SK-N-SH (cell line): ENCODE measurements at regions not wholly inside any gene's neighbourhood (a gene's known extent, or its start where the extent isn't known, plus 50 kb on each side); places are given as distances from the start of the nearest gene placed in this dataset.

Source experiments
- RAD21 ChIP-seq: IDR thresholded peaks from 2 replicates; pipeline ENCODE4 v1.6.1; 2012; ENCODE audit warnings: mild to moderate bottlenecking, low read length
- RCOR1 ChIP-seq: fragments of 150-350 bp; IDR thresholded peaks from 2 replicates; pipeline ENCODE4 v1.6.1; 2017; ENCODE audit warnings: antibody characterized with exemption, low read length
- RFX5 ChIP-seq: IDR thresholded peaks from 2 replicates; pipeline ENCODE4 v1.6.1; 2012; ENCODE audit warnings: mild to moderate bottlenecking, improper control_type of control experiment, low read length
- SIN3A ChIP-seq: IDR thresholded peaks from 2 replicates; pipeline ENCODE4 v1.6.1; 2012; ENCODE audit warnings: low read depth, mild to moderate bottlenecking, low read length, moderate library complexity, borderline replicate concordance
- TAF1 ChIP-seq: IDR thresholded peaks from 2 replicates; pipeline ENCODE4 v1.6.1; 2012; ENCODE audit warnings: low read depth, mild to moderate bottlenecking, low read length, moderate library complexity, borderline replicate concordance
- YY1 ChIP-seq: IDR thresholded peaks from 2 replicates; pipeline ENCODE4 v1.4.0; 2012; ENCODE audit warnings: low read depth, mild to moderate bottlenecking
- TF ChIP-seq, protein P1 (sequence below): fragments of 200-600 bp; sonication (generic); IDR thresholded peaks from 2 replicates; pipeline ENCODE4 v1.6.1; 2017; ENCODE audit warnings: antibody characterized with exemption, mild to moderate bottlenecking, moderate library complexity
- TF ChIP-seq, protein P2 (sequence below): IDR thresholded peaks from 2 replicates; pipeline ENCODE4 v1.6.1; 2012; ENCODE audit warnings: mild to moderate bottlenecking, low read depth, low read length, moderate library complexity
- TF ChIP-seq, protein P3 (sequence below): IDR thresholded peaks from 2 replicates; pipeline ENCODE4; 2012

GRCh38 chr17:33596899-33597298, 303.8 kb upstream of the ASIC2 start:
- no peak for TF ChIP-seq RAD21
- TF ChIP-seq, protein P1, sequence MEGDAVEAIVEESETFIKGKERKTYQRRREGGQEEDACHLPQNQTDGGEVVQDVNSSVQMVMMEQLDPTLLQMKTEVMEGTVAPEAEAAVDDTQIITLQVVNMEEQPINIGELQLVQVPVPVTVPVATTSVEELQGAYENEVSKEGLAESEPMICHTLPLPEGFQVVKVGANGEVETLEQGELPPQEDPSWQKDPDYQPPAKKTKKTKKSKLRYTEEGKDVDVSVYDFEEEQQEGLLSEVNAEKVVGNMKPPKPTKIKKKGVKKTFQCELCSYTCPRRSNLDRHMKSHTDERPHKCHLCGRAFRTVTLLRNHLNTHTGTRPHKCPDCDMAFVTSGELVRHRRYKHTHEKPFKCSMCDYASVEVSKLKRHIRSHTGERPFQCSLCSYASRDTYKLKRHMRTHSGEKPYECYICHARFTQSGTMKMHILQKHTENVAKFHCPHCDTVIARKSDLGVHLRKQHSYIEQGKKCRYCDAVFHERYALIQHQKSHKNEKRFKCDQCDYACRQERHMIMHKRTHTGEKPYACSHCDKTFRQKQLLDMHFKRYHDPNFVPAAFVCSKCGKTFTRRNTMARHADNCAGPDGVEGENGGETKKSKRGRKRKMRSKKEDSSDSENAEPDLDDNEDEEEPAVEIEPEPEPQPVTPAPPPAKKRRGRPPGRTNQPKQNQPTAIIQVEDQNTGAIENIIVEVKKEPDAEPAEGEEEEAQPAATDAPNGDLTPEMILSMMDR: no peak
- no peak for TF ChIP-seq YY1
- no peak for TF ChIP-seq TAF1
- TF ChIP-seq, protein P2, sequence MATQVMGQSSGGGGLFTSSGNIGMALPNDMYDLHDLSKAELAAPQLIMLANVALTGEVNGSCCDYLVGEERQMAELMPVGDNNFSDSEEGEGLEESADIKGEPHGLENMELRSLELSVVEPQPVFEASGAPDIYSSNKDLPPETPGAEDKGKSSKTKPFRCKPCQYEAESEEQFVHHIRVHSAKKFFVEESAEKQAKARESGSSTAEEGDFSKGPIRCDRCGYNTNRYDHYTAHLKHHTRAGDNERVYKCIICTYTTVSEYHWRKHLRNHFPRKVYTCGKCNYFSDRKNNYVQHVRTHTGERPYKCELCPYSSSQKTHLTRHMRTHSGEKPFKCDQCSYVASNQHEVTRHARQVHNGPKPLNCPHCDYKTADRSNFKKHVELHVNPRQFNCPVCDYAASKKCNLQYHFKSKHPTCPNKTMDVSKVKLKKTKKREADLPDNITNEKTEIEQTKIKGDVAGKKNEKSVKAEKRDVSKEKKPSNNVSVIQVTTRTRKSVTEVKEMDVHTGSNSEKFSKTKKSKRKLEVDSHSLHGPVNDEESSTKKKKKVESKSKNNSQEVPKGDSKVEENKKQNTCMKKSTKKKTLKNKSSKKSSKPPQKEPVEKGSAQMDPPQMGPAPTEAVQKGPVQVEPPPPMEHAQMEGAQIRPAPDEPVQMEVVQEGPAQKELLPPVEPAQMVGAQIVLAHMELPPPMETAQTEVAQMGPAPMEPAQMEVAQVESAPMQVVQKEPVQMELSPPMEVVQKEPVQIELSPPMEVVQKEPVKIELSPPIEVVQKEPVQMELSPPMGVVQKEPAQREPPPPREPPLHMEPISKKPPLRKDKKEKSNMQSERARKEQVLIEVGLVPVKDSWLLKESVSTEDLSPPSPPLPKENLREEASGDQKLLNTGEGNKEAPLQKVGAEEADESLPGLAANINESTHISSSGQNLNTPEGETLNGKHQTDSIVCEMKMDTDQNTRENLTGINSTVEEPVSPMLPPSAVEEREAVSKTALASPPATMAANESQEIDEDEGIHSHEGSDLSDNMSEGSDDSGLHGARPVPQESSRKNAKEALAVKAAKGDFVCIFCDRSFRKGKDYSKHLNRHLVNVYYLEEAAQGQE: no peak
- TF ChIP-seq RCOR1: no peak
- no peak for TF ChIP-seq SIN3A
- no peak for TF ChIP-seq RFX5
- TF ChIP-seq, protein P3, sequence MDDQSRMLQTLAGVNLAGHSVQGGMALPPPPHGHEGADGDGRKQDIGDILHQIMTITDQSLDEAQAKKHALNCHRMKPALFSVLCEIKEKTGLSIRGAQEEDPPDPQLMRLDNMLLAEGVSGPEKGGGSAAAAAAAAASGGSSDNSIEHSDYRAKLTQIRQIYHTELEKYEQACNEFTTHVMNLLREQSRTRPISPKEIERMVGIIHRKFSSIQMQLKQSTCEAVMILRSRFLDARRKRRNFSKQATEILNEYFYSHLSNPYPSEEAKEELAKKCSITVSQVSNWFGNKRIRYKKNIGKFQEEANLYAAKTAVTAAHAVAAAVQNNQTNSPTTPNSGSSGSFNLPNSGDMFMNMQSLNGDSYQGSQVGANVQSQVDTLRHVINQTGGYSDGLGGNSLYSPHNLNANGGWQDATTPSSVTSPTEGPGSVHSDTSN: no peak
